ENCODE measurements at regions not wholly inside any gene's neighbourhood (a gene's known extent, or its start where the extent isn't known, plus 50 kb on each side); places are given as distances from the start of the nearest gene placed in this dataset.

DNA sequence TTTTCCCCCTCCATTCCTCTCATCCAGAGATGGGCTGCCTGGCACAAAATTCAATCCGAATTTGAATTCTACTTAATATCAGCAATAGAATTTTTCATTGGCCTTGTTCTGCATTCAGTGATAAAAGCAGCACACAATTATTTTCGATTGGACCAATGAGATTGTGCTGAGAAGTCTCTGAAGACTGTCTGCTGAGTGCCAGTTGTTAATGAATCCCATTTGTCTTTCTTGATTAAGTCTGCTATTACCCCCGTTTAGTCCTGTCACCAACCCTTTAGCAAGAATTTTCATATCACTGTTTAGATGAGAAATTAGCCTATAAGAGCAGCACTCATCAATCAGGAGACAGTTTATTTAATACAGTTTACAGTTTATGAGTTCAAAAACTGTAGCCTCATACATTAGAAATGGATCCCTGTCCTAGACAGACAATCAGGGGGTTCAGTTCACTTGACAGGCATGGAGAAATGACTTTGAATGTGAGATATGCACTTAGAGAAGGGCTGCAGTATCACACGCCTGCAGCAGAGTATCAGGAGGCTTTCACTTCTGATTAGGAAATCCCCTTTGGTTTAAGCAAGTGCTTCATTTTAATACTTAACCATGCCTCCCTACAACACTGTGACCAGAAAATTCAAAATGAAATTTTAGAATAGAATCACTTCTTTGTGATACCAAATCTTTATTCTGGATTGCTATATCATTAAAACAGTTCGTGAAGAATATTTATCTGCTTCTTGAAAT, 304.7 kb upstream of the PTBP2 start:
- no peak for DNase-seq (ENCODE audit: insufficient read length, low spot score, missing footprints)

GRCh38 chr1:96418969-96419368, 302.6 kb upstream of the PTBP2 start:
- H2AFZ ChIP-seq (ENCODE audit: low read length), result no peak overlapping the region
- H3K36me3 ChIP-seq (ENCODE audit: insufficient read depth, low read length), result no peaks in the 10 kb centered on the region
- no peaks in the 10 kb centered on the region for H3K79me2 ChIP-seq (ENCODE audit: insufficient read depth, low read length)
- TF ChIP-seq, protein P1, sequence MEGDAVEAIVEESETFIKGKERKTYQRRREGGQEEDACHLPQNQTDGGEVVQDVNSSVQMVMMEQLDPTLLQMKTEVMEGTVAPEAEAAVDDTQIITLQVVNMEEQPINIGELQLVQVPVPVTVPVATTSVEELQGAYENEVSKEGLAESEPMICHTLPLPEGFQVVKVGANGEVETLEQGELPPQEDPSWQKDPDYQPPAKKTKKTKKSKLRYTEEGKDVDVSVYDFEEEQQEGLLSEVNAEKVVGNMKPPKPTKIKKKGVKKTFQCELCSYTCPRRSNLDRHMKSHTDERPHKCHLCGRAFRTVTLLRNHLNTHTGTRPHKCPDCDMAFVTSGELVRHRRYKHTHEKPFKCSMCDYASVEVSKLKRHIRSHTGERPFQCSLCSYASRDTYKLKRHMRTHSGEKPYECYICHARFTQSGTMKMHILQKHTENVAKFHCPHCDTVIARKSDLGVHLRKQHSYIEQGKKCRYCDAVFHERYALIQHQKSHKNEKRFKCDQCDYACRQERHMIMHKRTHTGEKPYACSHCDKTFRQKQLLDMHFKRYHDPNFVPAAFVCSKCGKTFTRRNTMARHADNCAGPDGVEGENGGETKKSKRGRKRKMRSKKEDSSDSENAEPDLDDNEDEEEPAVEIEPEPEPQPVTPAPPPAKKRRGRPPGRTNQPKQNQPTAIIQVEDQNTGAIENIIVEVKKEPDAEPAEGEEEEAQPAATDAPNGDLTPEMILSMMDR (IDR thresholded peaks at IDR 0.05; ENCODE audit: extremely low read depth, low read depth, low read length), result no peak
- H3K4me1 ChIP-seq (ENCODE audit: insufficient read depth, low read length), result peaks cover 11% of the 10 kb centered on the region
- no peaks in the 10 kb centered on the region for H3K27me3 ChIP-seq (ENCODE audit: insufficient read depth, low read length)
- DNase-seq (ENCODE audit: insufficient read length, low spot score, missing footprints), result no peak
- H4K20me1 ChIP-seq (ENCODE audit: insufficient read depth, low read length), result no peaks in the 10 kb centered on the region
- no peak overlapping the region for H3K4me2 ChIP-seq (ENCODE audit: insufficient read depth, low read length)
- H3K27ac ChIP-seq (ENCODE audit: low read depth, low read length), result no peak overlapping the region
- H3K9me3 ChIP-seq (ENCODE audit: low read depth, low read length), result no peaks in the 10 kb centered on the region
- H3K4me3 ChIP-seq (ENCODE audit: insufficient read depth, low read length), result no peak overlapping the region

More for the DNA sequence above, 304.7 kb upstream of the PTBP2 start:
- H3K27me3 ChIP-seq (ENCODE audit: insufficient read depth, low read length), result no peaks in the 10 kb centered on the region
- H2AFZ ChIP-seq (ENCODE audit: low read length), result no peak overlapping the region
- peak overlapping the region; percentile 14 for H3K4me3 ChIP-seq (ENCODE audit: insufficient read depth, low read length)
- H3K79me2 ChIP-seq (ENCODE audit: insufficient read depth, low read length), result no peaks in the 10 kb centered on the region
- no peaks in the 10 kb centered on the region for H3K36me3 ChIP-seq (ENCODE audit: insufficient read depth, low read length)
- peak overlapping the region; percentile 67 for H3K4me2 ChIP-seq (ENCODE audit: insufficient read depth, low read length)
- H3K27ac ChIP-seq (ENCODE audit: low read depth, low read length), result peak overlapping the region; percentile 87
- H3K9me3 ChIP-seq (ENCODE audit: low read depth, low read length), result no peaks in the 10 kb centered on the region
- TF ChIP-seq, protein P1 (IDR thresholded peaks at IDR 0.05; ENCODE audit: extremely low read depth, low read depth, low read length), result no peak
- H4K20me1 ChIP-seq (ENCODE audit: insufficient read depth, low read length), result no peaks in the 10 kb centered on the region
- peaks cover 11% of the 10 kb centered on the region for H3K4me1 ChIP-seq (ENCODE audit: insufficient read depth, low read length)

GRCh38 chr1:96424877-96425276, 296.7 kb upstream of the PTBP2 start:
- TF ChIP-seq, protein P1 (IDR thresholded peaks at IDR 0.05; ENCODE audit: extremely low read depth, low read depth, low read length), result no peak
- Histone ChIP-seq H3K79me2 (ENCODE audit: insufficient read depth, low read length) (no peaks in the 10 kb centered on the region), H3K4me1 (ENCODE audit: insufficient read depth, low read length) (no peaks in the 10 kb centered on the region), H3K27ac (ENCODE audit: low read depth, low read length) (no peak overlapping the region), H2AFZ (ENCODE audit: low read length) (no peak overlapping the region), H3K9me3 (ENCODE audit: low read depth, low read length) (no peaks in the 10 kb centered on the region), H3K4me2 (ENCODE audit: insufficient read depth, low read length) (no peak overlapping the region), H3K36me3 (ENCODE audit: insufficient read depth, low read length) (no peaks in the 10 kb centered on the region), H3K4me3 (ENCODE audit: insufficient read depth, low read length) (no peak overlapping the region), H4K20me1 (ENCODE audit: insufficient read depth, low read length) (no peaks in the 10 kb centered on the region), H3K27me3 (ENCODE audit: insufficient read depth, low read length) (no peaks in the 10 kb centered on the region)
- DNase-seq (ENCODE audit: insufficient read length, low spot score, missing footprints), result no peak

GRCh38 chr1:96425382-96426129, 296.0 kb upstream of the PTBP2 start:
- DNase-seq (ENCODE audit: insufficient read length, low spot score, missing footprints), result no peak

More at GRCh38 chr1:96425382-96426129, 296.0 kb upstream of the PTBP2 start:
- no peaks in the 10 kb centered on the region for H3K79me2 ChIP-seq (ENCODE audit: insufficient read depth, low read length)
- TF ChIP-seq, protein P1 (IDR thresholded peaks at IDR 0.05; ENCODE audit: extremely low read depth, low read depth, low read length), result no peak
- no peaks in the 10 kb centered on the region for H3K9me3 ChIP-seq (ENCODE audit: low read depth, low read length)
- H3K4me2 ChIP-seq (ENCODE audit: insufficient read depth, low read length), result no peak overlapping the region
- H3K27me3 ChIP-seq (ENCODE audit: insufficient read depth, low read length), result no peaks in the 10 kb centered on the region
- H3K4me1 ChIP-seq (ENCODE audit: insufficient read depth, low read length), result no peaks in the 10 kb centered on the region
- H3K4me3 ChIP-seq (ENCODE audit: insufficient read depth, low read length), result no peak overlapping the region
- H4K20me1 ChIP-seq (ENCODE audit: insufficient read depth, low read length), result no peaks in the 10 kb centered on the region
- H3K27ac ChIP-seq (ENCODE audit: low read depth, low read length), result no peak overlapping the region
- H2AFZ ChIP-seq (ENCODE audit: low read length), result no peak overlapping the region
- H3K36me3 ChIP-seq (ENCODE audit: insufficient read depth, low read length), result no peaks in the 10 kb centered on the region
